IMR-90 (cell line): ENCODE measurements at regions not wholly inside any gene's neighbourhood (a gene's known extent, or its start where the extent isn't known, plus 50 kb on each side); places are given as distances from the start of the nearest gene placed in this dataset.

Source experiments
- ATAC-seq: fragments of 200-7000 bp; cut with Tn5 transposase; 2 replicates; pipeline ENCODE4 v1.9.1; 2020; ENCODE audit warnings: low read depth, mild to moderate bottlenecking, moderate library complexity
- BruUV-seq: library from RNA; stranded (reverse); fragments of 400-500 nt; replicated peaks from 2 replicates; lab custom pipeline; 2021; lab: Mats Ljungman, UMichigan
- CTCF ChIA-PET: fragments of 300-600 bp; formaldehyde crosslinking; extraction: SDS; loops from one replicate; lab custom pipeline; 2021; ENCODE audit warnings: antibody characterized with exemption; lab: Yijun Ruan, JAX
- POLR2A ChIA-PET: fragments of 300-600 bp; sonication (Branson Sonifier 250); formaldehyde crosslinking; loops from one replicate; lab custom pipeline; 2022; ENCODE audit warnings: antibody characterized with exemption; ENCODE audit not compliant: unreplicated experiment; lab: Charles Lee
- DNase-seq: peaks from one replicate; pipeline ENCODE4 v3.0.0; 2013
- H2AFZ ChIP-seq: replicated peaks from 2 replicates; pipeline ENCODE3; 2013; ENCODE audit warnings: low read length, mild to moderate bottlenecking; ENCODE audit not compliant: poor library complexity
- H2AK5ac ChIP-seq: 2 replicates; pipeline ENCODE4 v1.6.1; 2013; ENCODE audit warnings: low read depth, low read length, inconsistent platforms
- H2AK9ac ChIP-seq: replicated peaks from 2 replicates; pipeline ENCODE3; 2013; ENCODE audit warnings: mild to moderate bottlenecking, low read depth, low read length, moderate library complexity; ENCODE audit not compliant: poor library complexity
- H2BK120ac ChIP-seq: 2 replicates; pipeline ENCODE4 v1.6.1; 2013; ENCODE audit warnings: low read depth, low read length, inconsistent platforms
- H2BK15ac ChIP-seq: 3 replicates; pipeline ENCODE4 v1.6.1; 2013; ENCODE audit warnings: low read depth, low read length, inconsistent platforms
- H2BK20ac ChIP-seq: 2 replicates; pipeline ENCODE4 v1.6.1; 2013; ENCODE audit warnings: low read depth, mild to moderate bottlenecking, inconsistent platforms, low read length, moderate library complexity
- H2BK5ac ChIP-seq: 2 replicates; pipeline ENCODE4 v1.6.1; 2013; ENCODE audit warnings: mild to moderate bottlenecking, low read depth, low read length, inconsistent platforms; ENCODE audit not compliant: poor library complexity, severe bottlenecking
- H3K14ac ChIP-seq: replicated peaks from 2 replicates; pipeline ENCODE4 v1.6.1; 2013; ENCODE audit warnings: low read depth, low read length, inconsistent platforms
- H3K18ac ChIP-seq: 2 replicates; pipeline ENCODE4 v1.6.1; 2013; ENCODE audit warnings: low read depth, low read length, control low read depth
- H3K23ac ChIP-seq: 2 replicates; pipeline ENCODE4 v1.6.1; 2013; ENCODE audit warnings: low read depth, low read length, inconsistent platforms
- H3K27ac ChIP-seq: 2 replicates; pipeline ENCODE4 v1.5.1; 2013; ENCODE audit warnings: mild to moderate bottlenecking, control low read depth, low read length; ENCODE audit not compliant: insufficient read depth
- H3K27me3 ChIP-seq: 2 replicates; pipeline ENCODE4 v1.6.1; 2013; ENCODE audit warnings: low read length; ENCODE audit not compliant: control insufficient read depth, insufficient read depth
- H3K36me3 ChIP-seq: 2 replicates; pipeline ENCODE4 v1.6.1; 2013; ENCODE audit warnings: low read length, mixed read lengths; ENCODE audit not compliant: control insufficient read depth, insufficient read depth
- H3K4ac ChIP-seq: 2 replicates; pipeline ENCODE4 v1.6.1; 2013; ENCODE audit warnings: low read depth, low read length, inconsistent platforms
- H3K4me1 ChIP-seq: 2 replicates; pipeline ENCODE4 v1.6.1; 2013; ENCODE audit warnings: low read length, mixed read lengths; ENCODE audit not compliant: control insufficient read depth, insufficient read depth
- H3K4me2 ChIP-seq: 2 replicates; pipeline ENCODE4 v1.6.1; 2013; ENCODE audit warnings: low read depth, mild to moderate bottlenecking, control low read depth, low read length, moderate library complexity
- H3K4me3 ChIP-seq: 2 replicates; pipeline ENCODE4 v1.5.1; 2013; ENCODE audit warnings: low read depth, mild to moderate bottlenecking, control low read depth, low read length, moderate library complexity; ENCODE audit not compliant: insufficient read depth
- H3K56ac ChIP-seq: 2 replicates; pipeline ENCODE4 v1.6.1; 2013; ENCODE audit warnings: low read length, inconsistent platforms; ENCODE audit not compliant: insufficient read depth; ENCODE audit errors: extremely low read depth
- H3K79me1 ChIP-seq, 2 experiments: 2 replicates each; pipeline ENCODE4 v1.6.1; 2013; ENCODE audit warnings: low read length in 2 of 2, inconsistent platforms in 1 of 2, low read depth in 1 of 2
- H3K9ac ChIP-seq: 2 replicates; pipeline ENCODE4 v1.6.1; 2013; ENCODE audit warnings: low read depth, low read length, control low read depth
- H3K9me1 ChIP-seq: 2 replicates; pipeline ENCODE4 v1.6.1; 2013; ENCODE audit warnings: low read length, inconsistent platforms; ENCODE audit not compliant: insufficient read depth
- H3K9me3 ChIP-seq: 2 replicates; pipeline ENCODE4 v1.6.1; 2013; ENCODE audit warnings: low read length; ENCODE audit not compliant: control insufficient read depth, insufficient read depth
- H4K20me1 ChIP-seq: 2 replicates; pipeline ENCODE4 v1.6.1; 2013; ENCODE audit warnings: low read length, inconsistent platforms; ENCODE audit not compliant: insufficient read depth
- H4K5ac ChIP-seq: 2 replicates; pipeline ENCODE4 v1.6.1; 2013; ENCODE audit warnings: mild to moderate bottlenecking, low read depth, low read length, control low read depth
- H4K8ac ChIP-seq, 2 experiments: 2 replicates each; pipeline ENCODE4 v1.6.1; 2013; ENCODE audit warnings: low read depth in 2 of 2, low read length in 2 of 2, control low read depth in 1 of 2, inconsistent platforms in 1 of 2
- H4K91ac ChIP-seq: 2 replicates; pipeline ENCODE4 v1.6.1; 2013; ENCODE audit warnings: low read depth, low read length, inconsistent platforms; ENCODE audit not compliant: insufficient read depth
- BHLHE40 ChIP-seq: fragments of 150-350 bp; IDR thresholded peaks from 2 replicates; pipeline ENCODE4 v1.6.1; 2016; ENCODE audit warnings: mild to moderate bottlenecking, low read depth, low read length
- CEBPB ChIP-seq: IDR thresholded peaks from 2 replicates; pipeline ENCODE4 v1.6.1; 2012; ENCODE audit warnings: low read depth, low read length, improper control_type of control experiment
- CHD1 ChIP-seq: IDR thresholded peaks from 2 replicates; pipeline ENCODE4 v1.6.1; 2012; ENCODE audit warnings: low read depth, low read length, improper control_type of control experiment
- MAFK ChIP-seq: IDR thresholded peaks from 2 replicates; pipeline ENCODE4 v1.6.1; 2012; ENCODE audit warnings: low read depth, low read length, improper control_type of control experiment
- MAZ ChIP-seq: IDR thresholded peaks from 2 replicates; pipeline ENCODE4 v1.6.1; 2012; ENCODE audit warnings: low read depth, mild to moderate bottlenecking, low read length, improper control_type of control experiment, moderate library complexity, borderline replicate concordance
- MXI1 ChIP-seq: IDR thresholded peaks from 2 replicates; pipeline ENCODE4 v1.6.1; 2012; ENCODE audit warnings: low read depth, mild to moderate bottlenecking, low read length, moderate library complexity, borderline replicate concordance
- NFE2L2 ChIP-seq: fragments of 150-350 bp; IDR thresholded peaks from 2 replicates; pipeline ENCODE4 v1.6.1; 2016; ENCODE audit warnings: low read depth, mild to moderate bottlenecking, low read length
- RAD21 ChIP-seq: IDR thresholded peaks from 2 replicates; pipeline ENCODE4 v1.6.1; 2012; ENCODE audit warnings: low read length, improper control_type of control experiment
- RCOR1 ChIP-seq: IDR thresholded peaks from 2 replicates; pipeline ENCODE4 v1.6.1; 2012; ENCODE audit warnings: mild to moderate bottlenecking, low read length, improper control_type of control experiment; ENCODE audit not compliant: insufficient replicate concordance
- RFX5 ChIP-seq: IDR thresholded peaks from 2 replicates; pipeline ENCODE4 v1.8.0; 2012; ENCODE audit warnings: low read depth, mild to moderate bottlenecking, low read length, moderate library complexity
- SMC3 ChIP-seq: fragments of 150-350 bp; IDR thresholded peaks from 2 replicates; pipeline ENCODE4 v1.6.1; 2016; ENCODE audit warnings: low read depth, mild to moderate bottlenecking, antibody characterized with exemption, low read length, moderate library complexity
- WGBS, 2 experiments: methylation state at CpG; one replicate each; pipeline versions ENCODE4 v1.1.5 to v1.1.7; 2013; ENCODE audit warnings: missing lambda C conversion rate in 2 of 2; ENCODE audit not compliant: insufficient read length in 1 of 2; ENCODE audit errors: extremely low coverage in 2 of 2; 5-methylcytosine and 5-hydroxymethylcytosine counted together
- dilution Hi-C: fragments of 300-500 bp; cut with HindIII; formaldehyde crosslinking; loops from one replicate; pipeline ENCODE4 v1.14.3; 2018; ENCODE audit warnings: low sequenced_read_pairs; ENCODE audit not compliant: unreplicated experiment
- in situ Hi-C: fragments of 300-500 bp; cut with MboI; formaldehyde crosslinking; loops from 3 replicates; pipeline ENCODE4 v1.14.3; 2019; ENCODE audit warnings: low sequenced_read_pairs, inconsistent platforms, mixed read lengths
- intact Hi-C: fragments of 100-400 bp; cut with micrococcal nuclease; formaldehyde crosslinking; loops from 2 replicates; pipeline ENCODE4 v1.10.0; 2022
- TF ChIP-seq, protein P1 (sequence below): conservative IDR thresholded peaks from 2 replicates; pipeline ENCODE4 v1.5.1; 2012; ENCODE audit warnings: mild to moderate bottlenecking, low read depth, low read length, improper control_type of control experiment

- H4K8ac ChIP-seq = no peak overlapping the region
Measured at GRCh38 chr12:97886511-97887176, 424.0 kb downstream of the RMST start.

More at GRCh38 chr12:97886511-97887176, 424.0 kb downstream of the RMST start:
- Histone ChIP-seq H4K20me1 (no peaks in the 10 kb centered on the region), H3K9me3 (no peaks in the 10 kb centered on the region; the same call in 1 of the 2 replicates), H2AFZ (no peak overlapping the region), H4K5ac (no peak overlapping the region), H2BK15ac (no peak overlapping the region), H3K4me1 (no peaks in the 10 kb centered on the region), H2BK5ac (no peak overlapping the region), H3K56ac (no peak overlapping the region), H3K27me3 (no peaks in the 10 kb centered on the region), H3K9me1 (no peaks in the 10 kb centered on the region), H3K79me1 (no peaks in the 10 kb centered on the region), H3K18ac (no peak overlapping the region), H3K9ac (no peak overlapping the region), H3K23ac (no peak overlapping the region), H3K36me3 (no peaks in the 10 kb centered on the region), H2BK120ac (no peak overlapping the region), H3K14ac (no peak overlapping the region), H2AK5ac (no peak overlapping the region), H2AK9ac (no peak overlapping the region), H2BK20ac (no peak overlapping the region), H3K27ac (no peak overlapping the region), H3K4me2 (no peak overlapping the region), H4K91ac (no peak overlapping the region), H3K4ac (no peak overlapping the region), H3K4me3 (no peak overlapping the region)
- CTCF ChIA-PET = no interaction called here
- POLR2A ChIA-PET = no interaction called here
- no TSS peak for BruUV-seq
- intact Hi-C loops (no loop called here), in situ Hi-C loops (no loop called here), dilution Hi-C loops (no loop called here)
- ATAC-seq (no peak), DNase-seq (no peak)
- no peak for TF ChIP-seq RCOR1
- TF ChIP-seq MXI1 = no peak
- TF ChIP-seq SMC3 = no peak
- TF ChIP-seq MAZ = no peak
- no peak for TF ChIP-seq RAD21
- no peak for TF ChIP-seq MAFK
- no peak for TF ChIP-seq BHLHE40
- TF ChIP-seq CHD1 = no peak
- no peak for TF ChIP-seq NFE2L2
- TF ChIP-seq CEBPB = no peak
- TF ChIP-seq, protein P1, sequence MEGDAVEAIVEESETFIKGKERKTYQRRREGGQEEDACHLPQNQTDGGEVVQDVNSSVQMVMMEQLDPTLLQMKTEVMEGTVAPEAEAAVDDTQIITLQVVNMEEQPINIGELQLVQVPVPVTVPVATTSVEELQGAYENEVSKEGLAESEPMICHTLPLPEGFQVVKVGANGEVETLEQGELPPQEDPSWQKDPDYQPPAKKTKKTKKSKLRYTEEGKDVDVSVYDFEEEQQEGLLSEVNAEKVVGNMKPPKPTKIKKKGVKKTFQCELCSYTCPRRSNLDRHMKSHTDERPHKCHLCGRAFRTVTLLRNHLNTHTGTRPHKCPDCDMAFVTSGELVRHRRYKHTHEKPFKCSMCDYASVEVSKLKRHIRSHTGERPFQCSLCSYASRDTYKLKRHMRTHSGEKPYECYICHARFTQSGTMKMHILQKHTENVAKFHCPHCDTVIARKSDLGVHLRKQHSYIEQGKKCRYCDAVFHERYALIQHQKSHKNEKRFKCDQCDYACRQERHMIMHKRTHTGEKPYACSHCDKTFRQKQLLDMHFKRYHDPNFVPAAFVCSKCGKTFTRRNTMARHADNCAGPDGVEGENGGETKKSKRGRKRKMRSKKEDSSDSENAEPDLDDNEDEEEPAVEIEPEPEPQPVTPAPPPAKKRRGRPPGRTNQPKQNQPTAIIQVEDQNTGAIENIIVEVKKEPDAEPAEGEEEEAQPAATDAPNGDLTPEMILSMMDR = no peak
- no peak for TF ChIP-seq RFX5
- WGBS, 2 experiments = 20% methylated on average over 1 of the region's 4 CpGs; no CpG with 5 or more reads in 1 of the 2 experiments
